ENCODE measurements at regions not wholly inside any gene's neighbourhood (a gene's known extent, or its start where the extent isn't known, plus 50 kb on each side); places are given as distances from the start of the nearest gene placed in this dataset.

DNA sequence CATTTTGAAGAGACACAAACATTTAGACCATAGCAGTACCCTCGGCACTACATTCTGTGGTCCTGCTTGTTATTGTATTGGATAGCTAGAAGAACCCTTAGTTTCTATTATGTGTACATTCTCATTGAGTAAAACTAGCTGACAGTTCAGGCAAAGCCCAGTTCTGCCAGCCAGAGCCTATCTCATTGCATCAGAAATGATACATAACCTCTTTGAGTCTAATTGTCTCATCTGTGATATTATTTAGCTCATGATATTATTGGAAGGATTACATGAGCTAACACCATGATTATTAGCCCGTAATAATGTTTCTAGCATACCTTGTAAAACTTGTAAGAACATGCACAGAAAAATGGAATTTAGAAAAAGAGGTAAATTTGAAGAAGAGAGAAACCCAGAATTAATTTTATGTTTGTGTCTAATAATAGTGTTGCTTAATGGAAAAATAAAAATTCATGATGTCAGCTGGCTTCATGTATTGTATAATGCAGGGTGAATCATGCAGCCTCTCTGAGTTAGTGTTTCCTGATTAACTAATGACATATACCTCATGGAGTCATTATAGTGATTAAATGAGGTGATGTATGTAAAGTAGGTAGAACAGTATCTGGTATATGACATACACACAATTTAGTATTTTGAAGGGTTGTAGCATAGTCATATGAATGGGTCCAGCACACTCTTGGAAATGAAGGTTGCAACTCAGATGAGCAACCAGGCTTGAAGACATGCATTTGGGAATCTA, 339.4 kb upstream of the GRM7 start:
- Histone ChIP-seq H3K27me3 (ENCODE audit: control insufficient read depth in 2 of 2, insufficient read depth in 2 of 2, low read length in 2 of 2) (no peaks in the 10 kb centered on the region), H3K4me1 (replicated peaks in 1 of 2; ENCODE audit: control insufficient read depth in 2 of 2, insufficient read depth in 2 of 2, low read length in 2 of 2) (peaks cover 0 to 38% of the 10 kb centered on the region in 2 experiments; a peak in 3 of 5 replicates), H2AFZ (ENCODE audit: low read depth, low read length) (no peak overlapping the region), H3K9me3 (replicated peaks; ENCODE audit: control insufficient read depth, insufficient read depth, low read depth, low read length) (peaks cover 3% of the 10 kb centered on the region; the same call in 1 of the 2 replicates), H3K27ac (ENCODE audit: extremely low read depth, low read depth, low read length) (no peak overlapping the region), H3K36me3 (ENCODE audit: control insufficient read depth, insufficient read depth, low read length) (peaks cover 74% of the 10 kb centered on the region), H3K79me2 (ENCODE audit: control insufficient read depth, insufficient read depth, low read length) (peaks cover 100% of the 10 kb centered on the region), H3K4me3 (no peak overlapping the region), H3K9ac (ENCODE audit: insufficient read depth in 1 of 2, low read depth in 2 of 2, low read length in 2 of 2) (no peak overlapping the region), H3K4me2 (ENCODE audit: insufficient read depth, low read length) (no peak overlapping the region), H4K20me1 (replicated peaks; ENCODE audit: control insufficient read depth, insufficient read depth, low read length) (no peaks in the 10 kb centered on the region), H3K9me1 (ENCODE audit: control insufficient read depth, insufficient read depth, low read length) (no peaks in the 10 kb centered on the region)
- POLR2A ChIA-PET = interaction anchor here (0.7 to 1.1 kb wide), 2 partner anchors 10 to 20 kb away, joined by 3 read pairs; no protein-coding TSS in a partner anchor
- BruUV-seq (replicated peaks) = no TSS peak
- WGBS (ENCODE audit: insufficient coverage, low coverage, missing lambda C conversion rate) = 75% methylated on average over 2 of the region's 2 CpGs
- in situ Hi-C loops (cut with MboI) (no loop called here), intact Hi-C loops (cut with micrococcal nuclease) (no loop called here)
- no peak for ATAC-seq
- no peak for TF ChIP-seq GATAD2B (IDR thresholded peaks at IDR 0.05; ENCODE audit: borderline replicate concordance)
- TF ChIP-seq ZNF24 (IDR thresholded peaks at IDR 0.05) = no peak
- TF ChIP-seq EWSR1 (IDR thresholded peaks at IDR 0.05; ENCODE audit: borderline replicate concordance, low read depth, partially characterized antibody) = no peak
- TF ChIP-seq THRAP3 (IDR thresholded peaks at IDR 0.05; ENCODE audit: borderline replicate concordance) = no peak
- no peak for TF ChIP-seq GABPB1 (CRISPR knock-in tag; IDR thresholded peaks at IDR 0.05)
- TF ChIP-seq ARID4B (CRISPR knock-in tag; IDR thresholded peaks at IDR 0.05) = no peak
- no peak for TF ChIP-seq ELF4 (CRISPR knock-in tag; IDR thresholded peaks at IDR 0.05)
- TF ChIP-seq TARDBP (IDR thresholded peaks at IDR 0.05) = no peak
- no peak for TF ChIP-seq LARP7 (IDR thresholded peaks at IDR 0.05)
- TF ChIP-seq ZNF165 (CRISPR knock-in tag; IDR thresholded peaks at IDR 0.05; ENCODE audit: borderline replicate concordance) = no peak
- no peak for TF ChIP-seq TRIM24 (IDR thresholded peaks at IDR 0.05)
- no peak for TF ChIP-seq SRSF1 (IDR thresholded peaks at IDR 0.05; ENCODE audit: low read depth, low read length)
- no peak for TF ChIP-seq PRMT5 (CRISPR knock-in tag; IDR thresholded peaks at IDR 0.05)
- no peak for DNase-seq (ENCODE audit: extremely low read depth in 1 of 4, low spot score in 3 of 4)
- CTCF ChIA-PET (ENCODE audit: low intra/inter-chr PET ratio) = no interaction called here
- no peak for FAIRE-seq
